GM23338 (cell line): ENCODE measurements at regions not wholly inside any gene's neighbourhood (a gene's known extent, or its start where the extent isn't known, plus 50 kb on each side); places are given as distances from the start of the nearest gene placed in this dataset.

Experiments used
- CREB1 ChIP-seq: fragments of 250-450 bp; sonication (Bioruptor Pico); IDR thresholded peaks from 2 replicates; pipeline ENCODE4 v1.5.0; 2020; ENCODE audit warnings: low read depth, mild to moderate bottlenecking, moderate library complexity
- EZH2 ChIP-seq: fragments of 200-600 bp; sonication (generic); IDR thresholded peaks from one replicate; pipeline ENCODE4 v1.8.0; 2017; ENCODE audit warnings: antibody characterized with exemption, mild to moderate bottlenecking, low read depth; ENCODE audit not compliant: unreplicated experiment
- POLR2AphosphoS5 ChIP-seq: IDR thresholded peaks from 2 replicates; pipeline ENCODE4 v1.6.1; 2016; ENCODE audit warnings: antibody characterized with exemption, low read depth
- TF ChIP-seq, protein P1 (sequence below), 2 experiments: fragments of 200-600 bp in 1 of 2; sonication (generic) in 1 of 2; conservative IDR thresholded peaks; 2 replicates each; pipeline versions ENCODE4 v1.5.1 to v1.6.1; 2016 to 2017; ENCODE audit warnings: antibody characterized with exemption in 2 of 2, low read depth in 2 of 2, mild to moderate bottlenecking in 2 of 2, moderate library complexity in 1 of 2
- TF ChIP-seq, protein P2 (sequence below): IDR thresholded peaks from one replicate; pipeline ENCODE4 v1.6.1; 2018; ENCODE audit warnings: antibody characterized with exemption; ENCODE audit not compliant: unreplicated experiment

DNA sequence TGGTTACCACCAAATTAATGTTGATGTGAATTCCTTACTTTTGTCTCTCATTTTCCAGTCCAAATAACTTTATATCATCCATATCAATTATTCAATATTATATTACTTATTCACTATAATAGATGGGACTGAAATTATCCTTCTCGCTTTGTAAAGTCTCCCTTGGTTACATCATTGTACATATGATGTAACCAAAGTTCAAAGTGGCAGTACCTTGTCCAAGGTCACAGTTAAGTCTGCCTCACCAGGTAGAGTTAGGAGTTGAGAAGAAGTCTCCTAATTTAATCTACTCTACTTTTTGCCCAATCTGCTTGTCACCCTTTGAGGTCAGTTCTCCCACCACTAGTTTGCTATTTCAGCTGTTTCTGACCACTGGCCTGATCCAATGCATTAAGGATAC is 83.7 kb upstream of the CLINT1 start:
- TF ChIP-seq, protein P1, sequence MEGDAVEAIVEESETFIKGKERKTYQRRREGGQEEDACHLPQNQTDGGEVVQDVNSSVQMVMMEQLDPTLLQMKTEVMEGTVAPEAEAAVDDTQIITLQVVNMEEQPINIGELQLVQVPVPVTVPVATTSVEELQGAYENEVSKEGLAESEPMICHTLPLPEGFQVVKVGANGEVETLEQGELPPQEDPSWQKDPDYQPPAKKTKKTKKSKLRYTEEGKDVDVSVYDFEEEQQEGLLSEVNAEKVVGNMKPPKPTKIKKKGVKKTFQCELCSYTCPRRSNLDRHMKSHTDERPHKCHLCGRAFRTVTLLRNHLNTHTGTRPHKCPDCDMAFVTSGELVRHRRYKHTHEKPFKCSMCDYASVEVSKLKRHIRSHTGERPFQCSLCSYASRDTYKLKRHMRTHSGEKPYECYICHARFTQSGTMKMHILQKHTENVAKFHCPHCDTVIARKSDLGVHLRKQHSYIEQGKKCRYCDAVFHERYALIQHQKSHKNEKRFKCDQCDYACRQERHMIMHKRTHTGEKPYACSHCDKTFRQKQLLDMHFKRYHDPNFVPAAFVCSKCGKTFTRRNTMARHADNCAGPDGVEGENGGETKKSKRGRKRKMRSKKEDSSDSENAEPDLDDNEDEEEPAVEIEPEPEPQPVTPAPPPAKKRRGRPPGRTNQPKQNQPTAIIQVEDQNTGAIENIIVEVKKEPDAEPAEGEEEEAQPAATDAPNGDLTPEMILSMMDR (conservative IDR thresholded peaks at IDR 0.05; ENCODE audit: low read depth in 2 of 2) = no peak
- TF ChIP-seq POLR2AphosphoS5 (no peak), CREB1 (CRISPR knock-in tag) (no peak), EZH2 (no peak)
- TF ChIP-seq, protein P2, sequence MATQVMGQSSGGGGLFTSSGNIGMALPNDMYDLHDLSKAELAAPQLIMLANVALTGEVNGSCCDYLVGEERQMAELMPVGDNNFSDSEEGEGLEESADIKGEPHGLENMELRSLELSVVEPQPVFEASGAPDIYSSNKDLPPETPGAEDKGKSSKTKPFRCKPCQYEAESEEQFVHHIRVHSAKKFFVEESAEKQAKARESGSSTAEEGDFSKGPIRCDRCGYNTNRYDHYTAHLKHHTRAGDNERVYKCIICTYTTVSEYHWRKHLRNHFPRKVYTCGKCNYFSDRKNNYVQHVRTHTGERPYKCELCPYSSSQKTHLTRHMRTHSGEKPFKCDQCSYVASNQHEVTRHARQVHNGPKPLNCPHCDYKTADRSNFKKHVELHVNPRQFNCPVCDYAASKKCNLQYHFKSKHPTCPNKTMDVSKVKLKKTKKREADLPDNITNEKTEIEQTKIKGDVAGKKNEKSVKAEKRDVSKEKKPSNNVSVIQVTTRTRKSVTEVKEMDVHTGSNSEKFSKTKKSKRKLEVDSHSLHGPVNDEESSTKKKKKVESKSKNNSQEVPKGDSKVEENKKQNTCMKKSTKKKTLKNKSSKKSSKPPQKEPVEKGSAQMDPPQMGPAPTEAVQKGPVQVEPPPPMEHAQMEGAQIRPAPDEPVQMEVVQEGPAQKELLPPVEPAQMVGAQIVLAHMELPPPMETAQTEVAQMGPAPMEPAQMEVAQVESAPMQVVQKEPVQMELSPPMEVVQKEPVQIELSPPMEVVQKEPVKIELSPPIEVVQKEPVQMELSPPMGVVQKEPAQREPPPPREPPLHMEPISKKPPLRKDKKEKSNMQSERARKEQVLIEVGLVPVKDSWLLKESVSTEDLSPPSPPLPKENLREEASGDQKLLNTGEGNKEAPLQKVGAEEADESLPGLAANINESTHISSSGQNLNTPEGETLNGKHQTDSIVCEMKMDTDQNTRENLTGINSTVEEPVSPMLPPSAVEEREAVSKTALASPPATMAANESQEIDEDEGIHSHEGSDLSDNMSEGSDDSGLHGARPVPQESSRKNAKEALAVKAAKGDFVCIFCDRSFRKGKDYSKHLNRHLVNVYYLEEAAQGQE = no peak
